Upper lobe of right lung (tissue), 1 donor: ENCODE measurements at regions not wholly inside any gene's neighbourhood (a gene's known extent, or its start where the extent isn't known, plus 50 kb on each side); places are given as distances from the start of the nearest gene placed in this dataset.

Experiments used
- ATAC-seq: fragments of 200-7000 bp; cut with Tn5 transposase; one replicate; pipeline ENCODE4 v1.9.1; 2020; ENCODE audit warnings: mild to moderate bottlenecking, moderate library complexity
- DNase-seq: peaks from one replicate; pipeline ENCODE4 v3.0.0-alpha.2; 2020
- H3K27ac ChIP-seq: fragments of 200-600 bp; one replicate; pipeline ENCODE4 v1.8.0; 2022
- H3K27me3 ChIP-seq: fragments of 200-600 bp; one replicate; pipeline ENCODE4 v1.8.0; 2022; ENCODE audit warnings: mild to moderate bottlenecking
- H3K36me3 ChIP-seq: fragments of 200-600 bp; one replicate; pipeline ENCODE4 v1.8.0; 2022
- H3K4me1 ChIP-seq: fragments of 200-600 bp; one replicate; pipeline ENCODE4 v1.8.0; 2022
- H3K4me3 ChIP-seq: fragments of 200-600 bp; one replicate; pipeline ENCODE4 v1.8.0; 2022; ENCODE audit warnings: mild to moderate bottlenecking
- H3K9me3 ChIP-seq: fragments of 200-600 bp; one replicate; pipeline ENCODE4 v1.8.0; 2022
- CTCF ChIP-seq: fragments of 200-600 bp; IDR thresholded peaks from one replicate; pipeline ENCODE4 v1.8.0; 2022; ENCODE audit warnings: antibody characterized with exemption
- intact Hi-C: fragments of 100-400 bp; cut with DNase I; formaldehyde crosslinking; loops from one replicate; pipeline ENCODE4 v1.11.0; 2022
- donor health status: DM: no; HTN: yes; CAD: no; lungs with severe emphysema.

GRCh38 chr7:84548366-84549365, 354.1 kb upstream of the SEMA3A start:
- DNase-seq (no peak), ATAC-seq (peak; percentile 21)
- intact Hi-C loops, result no loop called here
- no peaks in the 10 kb centered on the region for H3K9me3 ChIP-seq
- H3K27me3 ChIP-seq, result no peaks in the 10 kb centered on the region
- H3K27ac ChIP-seq, result no peak overlapping the region
- H3K36me3 ChIP-seq, result no peaks in the 10 kb centered on the region
- TF ChIP-seq CTCF, result no peak
- H3K4me3 ChIP-seq, result no peak overlapping the region
- no peaks in the 10 kb centered on the region for H3K4me1 ChIP-seq

GRCh38 chr7:84547331-84547730, 352.7 kb upstream of the SEMA3A start:
- Histone ChIP-seq H3K4me1 (no peaks in the 10 kb centered on the region), H3K9me3 (no peaks in the 10 kb centered on the region), H3K36me3 (no peaks in the 10 kb centered on the region), H3K27ac (no peak overlapping the region), H3K27me3 (no peaks in the 10 kb centered on the region), H3K4me3 (no peak overlapping the region)
- intact Hi-C loops, result no loop called here
- ATAC-seq (no peak), DNase-seq (no peak)
- no peak for TF ChIP-seq CTCF

- ATAC-seq (no peak), DNase-seq (peak; percentile 36)
- H3K4me3 ChIP-seq, result no peak overlapping the region
- H3K9me3 ChIP-seq, result no peaks in the 10 kb centered on the region
- H3K36me3 ChIP-seq, result no peaks in the 10 kb centered on the region
- no peaks in the 10 kb centered on the region for H3K4me1 ChIP-seq
- H3K27ac ChIP-seq, result no peak overlapping the region
- intact Hi-C loops, result no loop called here
- TF ChIP-seq CTCF, result no peak
- H3K27me3 ChIP-seq, result no peaks in the 10 kb centered on the region
Measured at GRCh38 chr7:84546403-84546802, 351.8 kb upstream of the SEMA3A start.

GRCh38 chr7:84538268-84538667, 343.7 kb upstream of the SEMA3A start:
- no peaks in the 10 kb centered on the region for H3K4me1 ChIP-seq
- ATAC-seq (no peak), DNase-seq (no peak)
- H3K36me3 ChIP-seq, result no peaks in the 10 kb centered on the region
- no peak overlapping the region for H3K4me3 ChIP-seq
- intact Hi-C loops, result no loop called here
- no peaks in the 10 kb centered on the region for H3K27me3 ChIP-seq
- H3K9me3 ChIP-seq, result no peaks in the 10 kb centered on the region
- TF ChIP-seq CTCF, result no peak
- H3K27ac ChIP-seq, result no peak overlapping the region

- H3K4me1 ChIP-seq, result no peaks in the 10 kb centered on the region
- ATAC-seq (no peak), DNase-seq (no peak)
- no peak for TF ChIP-seq CTCF
- no peak overlapping the region for H3K4me3 ChIP-seq
- H3K9me3 ChIP-seq, result no peaks in the 10 kb centered on the region
- intact Hi-C loops, result no loop called here
- H3K27ac ChIP-seq, result no peak overlapping the region
- H3K36me3 ChIP-seq, result no peaks in the 10 kb centered on the region
- H3K27me3 ChIP-seq, result no peaks in the 10 kb centered on the region
Measured at GRCh38 chr7:84536271-84536870, 341.8 kb upstream of the SEMA3A start.
